ENCODE measurements at regions not wholly inside any gene's neighbourhood (a gene's known extent, or its start where the extent isn't known, plus 50 kb on each side); places are given as distances from the start of the nearest gene placed in this dataset.

DNA sequence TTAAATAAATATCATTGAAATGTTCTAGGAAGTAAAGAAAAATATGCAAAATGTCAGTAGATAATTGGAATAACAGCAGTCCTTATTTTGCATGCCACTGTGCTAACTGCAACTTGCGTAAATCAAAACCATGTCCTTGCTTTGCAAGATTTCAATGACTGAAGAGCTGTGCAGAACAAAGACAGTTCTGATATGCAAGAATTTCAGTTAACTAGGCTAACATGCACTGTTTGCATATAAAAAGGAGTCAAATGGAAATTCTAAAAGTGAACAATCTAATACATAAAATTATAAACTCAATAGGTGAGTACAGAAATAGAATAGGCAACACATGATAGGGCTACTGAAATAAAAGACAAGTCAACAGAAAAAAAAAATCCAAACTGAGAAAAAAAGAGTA is 1844.6 kb upstream of the NUDT12 start:
- DNase-seq, result no peak
- Histone ChIP-seq H3F3A (replicated peaks; ENCODE audit: insufficient read depth) (no peaks in the 10 kb centered on the region), H3K27me3 (ENCODE audit: insufficient read depth) (no peaks in the 10 kb centered on the region), H3K36me3 (replicated peaks in 1 of 2; ENCODE audit: control insufficient read depth in 1 of 2, insufficient read depth in 2 of 2, low read length in 1 of 2) (no peaks in the 10 kb centered on the region), H3K4me2 (no peak overlapping the region), H3K4me3 (ENCODE audit: low read depth in 2 of 2, low read length in 1 of 2) (no peak overlapping the region), H3K4me1 (ENCODE audit: control insufficient read depth in 1 of 2, insufficient read depth in 2 of 2, low read depth in 1 of 2, low read length in 1 of 2) (no peaks in the 10 kb centered on the region), H3K79me2 (ENCODE audit: insufficient read depth) (no peaks in the 10 kb centered on the region), H3K27ac (ENCODE audit: low read depth in 2 of 2, low read length in 1 of 2) (no peak overlapping the region), H2AFZ (ENCODE audit: low read depth) (no peak overlapping the region), H3K9ac (no peak overlapping the region), H3K9me2 (peaks cover 6% of the 10 kb centered on the region; the same call in 1 of the 2 replicates), H3K9me3 (no peaks in the 10 kb centered on the region), H4K20me1 (ENCODE audit: insufficient read depth) (no peaks in the 10 kb centered on the region)
- TF ChIP-seq, protein P1, sequence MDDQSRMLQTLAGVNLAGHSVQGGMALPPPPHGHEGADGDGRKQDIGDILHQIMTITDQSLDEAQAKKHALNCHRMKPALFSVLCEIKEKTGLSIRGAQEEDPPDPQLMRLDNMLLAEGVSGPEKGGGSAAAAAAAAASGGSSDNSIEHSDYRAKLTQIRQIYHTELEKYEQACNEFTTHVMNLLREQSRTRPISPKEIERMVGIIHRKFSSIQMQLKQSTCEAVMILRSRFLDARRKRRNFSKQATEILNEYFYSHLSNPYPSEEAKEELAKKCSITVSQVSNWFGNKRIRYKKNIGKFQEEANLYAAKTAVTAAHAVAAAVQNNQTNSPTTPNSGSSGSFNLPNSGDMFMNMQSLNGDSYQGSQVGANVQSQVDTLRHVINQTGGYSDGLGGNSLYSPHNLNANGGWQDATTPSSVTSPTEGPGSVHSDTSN (IDR thresholded peaks at IDR 0.05), result no peak
- TF ChIP-seq GATA2 (CRISPR knock-in tag; IDR thresholded peaks at IDR 0.05), result no peak
- TF ChIP-seq FOSL2 (IDR thresholded peaks at IDR 0.05; ENCODE audit: borderline replicate concordance, low read depth), result no peak
- TF ChIP-seq JUND (IDR thresholded peaks at IDR 0.05), result no peak
- TF ChIP-seq, protein P2, sequence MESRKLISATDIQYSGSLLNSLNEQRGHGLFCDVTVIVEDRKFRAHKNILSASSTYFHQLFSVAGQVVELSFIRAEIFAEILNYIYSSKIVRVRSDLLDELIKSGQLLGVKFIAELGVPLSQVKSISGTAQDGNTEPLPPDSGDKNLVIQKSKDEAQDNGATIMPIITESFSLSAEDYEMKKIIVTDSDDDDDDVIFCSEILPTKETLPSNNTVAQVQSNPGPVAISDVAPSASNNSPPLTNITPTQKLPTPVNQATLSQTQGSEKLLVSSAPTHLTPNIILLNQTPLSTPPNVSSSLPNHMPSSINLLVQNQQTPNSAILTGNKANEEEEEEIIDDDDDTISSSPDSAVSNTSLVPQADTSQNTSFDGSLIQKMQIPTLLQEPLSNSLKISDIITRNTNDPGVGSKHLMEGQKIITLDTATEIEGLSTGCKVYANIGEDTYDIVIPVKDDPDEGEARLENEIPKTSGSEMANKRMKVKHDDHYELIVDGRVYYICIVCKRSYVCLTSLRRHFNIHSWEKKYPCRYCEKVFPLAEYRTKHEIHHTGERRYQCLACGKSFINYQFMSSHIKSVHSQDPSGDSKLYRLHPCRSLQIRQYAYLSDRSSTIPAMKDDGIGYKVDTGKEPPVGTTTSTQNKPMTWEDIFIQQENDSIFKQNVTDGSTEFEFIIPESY (IDR thresholded peaks at IDR 0.05; ENCODE audit: borderline replicate concordance, low read depth), result no peak
- no peak for TF ChIP-seq NRF1 (IDR thresholded peaks at IDR 0.05; ENCODE audit: low read depth, low read length)
- no peak for TF ChIP-seq POLR2AphosphoS5 (IDR thresholded peaks at IDR 0.05; ENCODE audit: low read depth, low read length)
- no peak for TF ChIP-seq GABPA (IDR thresholded peaks at IDR 0.05; ENCODE audit: low read depth)
- no peak for TF ChIP-seq RAD21 (IDR thresholded peaks at IDR 0.05; ENCODE audit: low read length)
- TF ChIP-seq, protein P3, sequence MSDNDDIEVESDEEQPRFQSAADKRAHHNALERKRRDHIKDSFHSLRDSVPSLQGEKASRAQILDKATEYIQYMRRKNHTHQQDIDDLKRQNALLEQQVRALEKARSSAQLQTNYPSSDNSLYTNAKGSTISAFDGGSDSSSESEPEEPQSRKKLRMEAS (IDR thresholded peaks at IDR 0.05; ENCODE audit: low read depth), result no peak
- no peak for TF ChIP-seq TCF12 (IDR thresholded peaks at IDR 0.05)
- no peak for TF ChIP-seq FOXJ3 (CRISPR knock-in tag; IDR thresholded peaks at IDR 0.05)
- POLR2A ChIA-PET, result no interaction called here
- WGBS (ENCODE audit: low lambda C conversion rate), result 88% methylated on average over 1 of the region's 1 CpG
- CTCF ChIA-PET, result interaction anchor here (1.2 kb wide), 1 partner anchor 1825 kb away, joined by 3 read pairs; no protein-coding TSS in a partner anchor

DNA sequence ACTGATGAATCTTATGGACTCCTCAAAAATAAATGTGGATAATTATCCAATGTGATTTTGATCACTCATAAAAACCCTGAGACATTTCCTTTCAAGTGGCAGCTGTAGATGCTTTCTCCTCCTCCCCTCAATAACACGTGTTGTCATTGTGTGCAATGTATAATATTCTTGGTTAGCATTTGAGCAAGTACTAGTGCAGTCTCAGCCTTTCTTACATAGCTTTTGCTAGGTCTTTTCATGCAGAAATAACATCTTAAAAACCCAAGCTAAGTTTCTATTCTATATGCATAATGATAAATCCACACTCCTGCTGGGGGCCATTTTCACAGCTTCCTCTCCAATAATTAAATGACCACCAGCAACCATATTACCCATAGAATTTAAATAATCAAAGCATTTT is 1835.2 kb upstream of the NUDT12 start:
- 57% methylated on average over 1 of the region's 1 CpG for WGBS (ENCODE audit: low lambda C conversion rate)
- Histone ChIP-seq H3K79me2 (ENCODE audit: insufficient read depth) (no peaks in the 10 kb centered on the region), H3K4me2 (no peak overlapping the region), H3K9ac (no peak overlapping the region), H3K4me1 (ENCODE audit: control insufficient read depth in 1 of 2, insufficient read depth in 2 of 2, low read depth in 1 of 2, low read length in 1 of 2) (no peaks in the 10 kb centered on the region; a peak in 2 of 4 replicates), H3K36me3 (replicated peaks in 1 of 2; ENCODE audit: control insufficient read depth in 1 of 2, insufficient read depth in 2 of 2, low read length in 1 of 2) (no peaks in the 10 kb centered on the region), H4K20me1 (ENCODE audit: insufficient read depth) (no peaks in the 10 kb centered on the region), H3K27me3 (ENCODE audit: insufficient read depth) (no peaks in the 10 kb centered on the region), H3K9me2 (no peaks in the 10 kb centered on the region), H2AFZ (ENCODE audit: low read depth) (no peak overlapping the region), H3K4me3 (ENCODE audit: low read depth in 2 of 2, low read length in 1 of 2) (no peak overlapping the region), H3F3A (replicated peaks; ENCODE audit: insufficient read depth) (no peaks in the 10 kb centered on the region), H3K9me3 (no peaks in the 10 kb centered on the region), H3K27ac (ENCODE audit: low read depth in 2 of 2, low read length in 1 of 2) (no peak overlapping the region)
- POLR2A ChIA-PET, result no interaction called here
- TF ChIP-seq, protein P2 (IDR thresholded peaks at IDR 0.05; ENCODE audit: borderline replicate concordance, low read depth), result no peak
- no peak for TF ChIP-seq FOXJ3 (CRISPR knock-in tag; IDR thresholded peaks at IDR 0.05)
- TF ChIP-seq JUND (IDR thresholded peaks at IDR 0.05), result no peak
- TF ChIP-seq, protein P4, sequence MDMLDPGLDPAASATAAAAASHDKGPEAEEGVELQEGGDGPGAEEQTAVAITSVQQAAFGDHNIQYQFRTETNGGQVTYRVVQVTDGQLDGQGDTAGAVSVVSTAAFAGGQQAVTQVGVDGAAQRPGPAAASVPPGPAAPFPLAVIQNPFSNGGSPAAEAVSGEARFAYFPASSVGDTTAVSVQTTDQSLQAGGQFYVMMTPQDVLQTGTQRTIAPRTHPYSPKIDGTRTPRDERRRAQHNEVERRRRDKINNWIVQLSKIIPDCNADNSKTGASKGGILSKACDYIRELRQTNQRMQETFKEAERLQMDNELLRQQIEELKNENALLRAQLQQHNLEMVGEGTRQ (IDR thresholded peaks at IDR 0.05; ENCODE audit: borderline replicate concordance, low read depth, low read length), result no peak
- TF ChIP-seq SMC3 (IDR thresholded peaks at IDR 0.05; ENCODE audit: low read depth, low read length), result no peak
- TF ChIP-seq MEF2A (IDR thresholded peaks at IDR 0.05; ENCODE audit: borderline replicate concordance, low read depth), result no peak
- no peak for TF ChIP-seq GATA2 (CRISPR knock-in tag; IDR thresholded peaks at IDR 0.05)
- TF ChIP-seq, protein P1 (IDR thresholded peaks at IDR 0.05), result no peak
- TF ChIP-seq RFX5 (IDR thresholded peaks at IDR 0.05; ENCODE audit: low read length), result no peak
- TF ChIP-seq NRF1 (IDR thresholded peaks at IDR 0.05; ENCODE audit: low read depth, low read length), result no peak
- TF ChIP-seq RAD21 (IDR thresholded peaks at IDR 0.05; ENCODE audit: low read length), result no peak
- no peak for TF ChIP-seq POLR2AphosphoS5 (IDR thresholded peaks at IDR 0.05; ENCODE audit: low read depth, low read length)
- no peak for TF ChIP-seq EP300 (IDR thresholded peaks at IDR 0.05; ENCODE audit: borderline replicate concordance in 1 of 2, low read depth in 1 of 2, low read length in 1 of 2)
- CTCF ChIA-PET, result interaction anchor here (1.0 kb wide), 1 partner anchor 16 kb away, joined by 4 read pairs; no protein-coding TSS in a partner anchor
- no peak for DNase-seq
